ENCODE measurements at regions not wholly inside any gene's neighbourhood (a gene's known extent, or its start where the extent isn't known, plus 50 kb on each side); places are given as distances from the start of the nearest gene placed in this dataset.

DNA sequence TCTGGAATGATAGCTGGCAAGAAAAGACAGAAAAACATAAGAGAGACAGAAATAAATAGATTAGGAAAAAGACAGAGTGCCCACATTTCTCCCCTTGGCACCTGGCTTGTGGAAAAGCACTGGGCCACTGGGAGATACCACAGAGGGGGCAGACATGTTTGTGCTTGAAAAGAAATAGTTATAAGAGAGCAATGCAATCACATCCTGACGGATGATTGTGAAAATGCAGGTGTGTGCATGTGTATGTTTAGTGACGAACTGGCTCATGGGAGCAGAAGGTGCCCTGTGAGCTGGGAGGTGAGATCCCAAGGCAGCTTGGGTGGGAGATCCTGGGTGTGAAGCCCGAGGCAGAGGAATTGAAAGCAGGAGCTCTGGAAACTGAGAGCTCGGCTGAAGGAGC is 617.9 kb downstream of the BCOR start:
- H4K20me1 ChIP-seq (ENCODE audit: insufficient read depth): no peaks in the 10 kb centered on the region
- no peaks in the 10 kb centered on the region for H3K79me2 ChIP-seq (ENCODE audit: insufficient read depth, low read depth)
- no peaks in the 10 kb centered on the region for H3K36me3 ChIP-seq (ENCODE audit: insufficient read depth)
- no peaks in the 10 kb centered on the region for H3K4me1 ChIP-seq (ENCODE audit: low read depth, poor library complexity, severe bottlenecking)
- H3K9ac ChIP-seq: no peak overlapping the region
- H3K4me3 ChIP-seq (IDR thresholded peaks at IDR 0.05; ENCODE audit: insufficient read depth, low read depth, low read length): no peak overlapping the region
- H3K4me2 ChIP-seq: no peak overlapping the region
- no peak for TF ChIP-seq CTCF (conservative IDR thresholded peaks at IDR 0.05; ENCODE audit: low read depth, low read length)
- H2AFZ ChIP-seq (ENCODE audit: low read depth): no peak overlapping the region
- H3K27me3 ChIP-seq (ENCODE audit: insufficient read depth, low read depth): no peaks in the 10 kb centered on the region
- H3K27ac ChIP-seq: no peak overlapping the region

DNA sequence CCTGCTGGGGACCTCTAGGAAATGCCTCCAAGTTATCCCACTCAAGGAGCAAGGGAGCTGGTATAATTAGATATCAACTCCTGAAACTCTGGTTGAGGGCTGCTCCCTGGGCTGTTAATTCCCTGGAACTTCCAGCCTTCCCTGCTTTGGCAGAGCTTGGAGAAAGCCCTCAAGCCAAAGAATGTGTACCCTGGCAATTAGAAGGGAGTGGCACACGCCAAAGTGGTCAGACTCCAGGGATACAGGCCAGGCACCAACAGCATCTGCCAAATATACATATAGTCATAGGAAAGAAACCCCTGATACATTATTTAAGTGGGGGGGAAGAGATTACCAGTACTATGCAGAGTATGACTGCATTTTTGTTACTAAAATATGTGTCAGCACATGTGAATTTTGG is 616.8 kb downstream of the BCOR start:
- no peaks in the 10 kb centered on the region for H3K4me1 ChIP-seq (ENCODE audit: low read depth, poor library complexity, severe bottlenecking)
- H4K20me1 ChIP-seq (ENCODE audit: insufficient read depth): no peaks in the 10 kb centered on the region
- no peaks in the 10 kb centered on the region for H3K36me3 ChIP-seq (ENCODE audit: insufficient read depth)
- H3K4me3 ChIP-seq (IDR thresholded peaks at IDR 0.05; ENCODE audit: insufficient read depth, low read depth, low read length): no peak overlapping the region
- no peak overlapping the region for H3K9ac ChIP-seq
- no peaks in the 10 kb centered on the region for H3K27me3 ChIP-seq (ENCODE audit: insufficient read depth, low read depth)
- H3K4me2 ChIP-seq: no peak overlapping the region
- no peak overlapping the region for H3K27ac ChIP-seq
- no peaks in the 10 kb centered on the region for H3K79me2 ChIP-seq (ENCODE audit: insufficient read depth, low read depth)
- H2AFZ ChIP-seq (ENCODE audit: low read depth): no peak overlapping the region
- no peak for TF ChIP-seq CTCF (conservative IDR thresholded peaks at IDR 0.05; ENCODE audit: low read depth, low read length)

DNA sequence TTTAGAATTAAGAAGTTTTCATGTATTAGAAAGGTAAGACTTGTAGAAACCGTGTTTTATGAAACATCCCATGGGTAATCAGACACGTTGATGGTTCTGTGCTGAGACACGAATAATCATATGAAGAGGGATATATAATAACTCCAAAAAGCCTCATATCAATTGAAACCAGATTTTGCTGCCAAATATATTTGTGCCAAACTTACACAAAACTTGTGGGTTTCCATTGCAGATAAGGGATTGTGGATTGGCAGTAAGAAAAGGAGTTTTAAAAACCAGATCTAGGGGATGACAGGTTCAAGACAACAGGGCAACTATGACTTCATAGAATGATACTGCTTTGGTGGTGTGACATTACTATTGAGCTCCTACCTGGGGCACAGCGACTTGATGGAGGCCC is 616.1 kb downstream of the BCOR start:
- H3K4me2 ChIP-seq: no peak overlapping the region
- no peak overlapping the region for H3K9ac ChIP-seq
- H3K79me2 ChIP-seq (ENCODE audit: insufficient read depth, low read depth): no peaks in the 10 kb centered on the region
- H2AFZ ChIP-seq (ENCODE audit: low read depth): no peak overlapping the region
- no peak for TF ChIP-seq CTCF (conservative IDR thresholded peaks at IDR 0.05; ENCODE audit: low read depth, low read length)
- H4K20me1 ChIP-seq (ENCODE audit: insufficient read depth): no peaks in the 10 kb centered on the region
- no peak overlapping the region for H3K4me3 ChIP-seq (IDR thresholded peaks at IDR 0.05; ENCODE audit: insufficient read depth, low read depth, low read length)
- H3K4me1 ChIP-seq (ENCODE audit: low read depth, poor library complexity, severe bottlenecking): no peaks in the 10 kb centered on the region
- no peaks in the 10 kb centered on the region for H3K27me3 ChIP-seq (ENCODE audit: insufficient read depth, low read depth)
- H3K36me3 ChIP-seq (ENCODE audit: insufficient read depth): no peaks in the 10 kb centered on the region
- no peak overlapping the region for H3K27ac ChIP-seq

DNA sequence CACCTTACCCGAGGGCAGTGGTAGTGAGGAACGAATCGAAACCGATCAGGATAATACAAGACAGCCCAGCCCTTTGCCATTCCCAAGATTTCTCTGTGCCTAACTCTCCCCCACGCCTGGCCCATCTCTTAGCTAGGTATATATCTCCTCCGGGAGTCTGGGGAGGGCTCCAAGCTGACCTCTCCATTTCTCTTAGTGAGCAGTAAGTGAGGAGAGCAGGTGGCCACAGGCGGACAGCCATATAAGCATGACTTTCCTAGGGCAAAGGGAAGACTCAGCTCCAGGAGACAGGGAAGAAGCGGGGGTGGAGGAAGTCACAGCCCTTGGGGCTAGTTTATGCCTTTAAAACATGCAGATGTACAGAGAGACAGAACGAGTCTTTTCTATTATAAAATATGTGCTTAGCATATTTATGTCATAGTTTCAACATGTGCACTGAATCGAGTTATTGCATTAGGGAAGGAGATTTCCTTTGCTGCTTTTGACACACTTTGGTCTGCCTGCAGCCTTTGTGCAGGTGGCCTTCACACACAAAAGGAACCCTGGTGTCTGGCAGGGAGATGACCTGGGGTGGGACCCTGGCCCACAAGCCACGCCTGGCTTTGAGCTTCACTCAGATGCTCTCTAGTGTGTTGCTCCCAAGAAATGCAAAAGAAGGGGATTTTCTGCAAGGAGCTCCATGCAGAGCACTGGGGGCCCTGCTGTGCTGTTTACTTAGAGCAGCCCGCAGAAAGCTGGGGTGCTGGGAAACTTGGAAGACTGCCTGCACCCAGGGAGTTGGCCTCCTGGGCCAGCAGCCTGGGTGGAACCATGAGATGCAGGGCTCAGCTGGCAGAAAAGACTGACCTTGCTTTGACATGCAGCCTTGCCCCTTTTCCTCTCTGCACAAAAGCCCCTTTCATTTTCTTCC is 613.3 kb downstream of the BCOR start:
- Histone ChIP-seq H3K4me2 (no peak overlapping the region), H3K4me1 (ENCODE audit: low read depth, poor library complexity, severe bottlenecking) (no peaks in the 10 kb centered on the region), H3K9ac (no peak overlapping the region), H3K4me3 (IDR thresholded peaks at IDR 0.05; ENCODE audit: insufficient read depth, low read depth, low read length) (no peak overlapping the region), H4K20me1 (ENCODE audit: insufficient read depth) (no peaks in the 10 kb centered on the region), H3K27ac (no peak overlapping the region), H3K79me2 (ENCODE audit: insufficient read depth, low read depth) (no peaks in the 10 kb centered on the region), H3K36me3 (ENCODE audit: insufficient read depth) (no peaks in the 10 kb centered on the region), H3K27me3 (ENCODE audit: insufficient read depth, low read depth) (no peaks in the 10 kb centered on the region), H2AFZ (ENCODE audit: low read depth) (no peak overlapping the region)
- no peak for TF ChIP-seq CTCF (conservative IDR thresholded peaks at IDR 0.05; ENCODE audit: low read depth, low read length)
